Myocyte (in vitro differentiated cells): ENCODE measurements at regions not wholly inside any gene's neighbourhood (a gene's known extent, or its start where the extent isn't known, plus 50 kb on each side); places are given as distances from the start of the nearest gene placed in this dataset.
"Not testable (repeated sequence)": the region's sequence is repeated elsewhere in the genome, so short reads cannot be mapped to it uniquely, and the experiment has no call there.

Source experiments
- DNase-seq: peaks from one replicate; pipeline ENCODE4 v3.0.0-alpha.2; 2012; ENCODE audit warnings: low read depth

DNA sequence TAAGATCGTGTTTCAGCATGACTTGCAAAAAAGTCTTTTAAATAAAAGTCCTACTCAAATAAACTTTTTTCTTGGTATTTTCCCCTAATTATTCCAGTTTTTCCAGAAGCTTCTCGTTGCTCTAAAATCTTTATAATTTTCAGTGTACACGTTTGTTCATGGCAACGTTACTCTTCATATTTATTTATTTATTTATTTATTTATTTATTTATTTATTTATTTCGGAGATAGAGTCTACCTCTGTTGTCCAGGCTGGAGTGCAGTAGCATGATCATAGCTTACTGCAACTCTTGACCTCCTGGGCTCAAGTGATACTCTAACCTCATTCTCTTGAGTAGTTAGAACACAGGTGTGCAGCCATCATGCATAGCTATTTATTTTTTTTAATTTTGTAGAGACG is 438.3 kb upstream of the MDGA2 start:
- no peak for DNase-seq

DNA sequence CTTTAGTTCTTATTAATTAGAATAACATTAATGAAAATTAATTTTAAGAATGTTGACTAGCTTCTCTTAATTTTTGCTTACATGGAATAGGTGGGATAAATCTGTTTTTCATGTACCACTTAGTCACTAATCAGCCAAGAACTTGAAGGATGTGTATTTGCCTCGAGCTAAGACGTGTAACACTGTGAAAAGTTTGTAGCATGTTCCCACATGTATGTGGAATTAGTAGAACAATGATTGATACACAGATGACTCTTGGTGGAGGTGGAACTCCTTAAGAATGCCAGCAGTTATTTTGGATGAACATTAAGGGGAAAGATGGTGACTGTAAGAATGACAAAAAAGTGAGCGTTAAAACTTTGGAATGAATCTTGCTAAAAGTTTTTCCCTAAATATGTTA is 435.7 kb upstream of the MDGA2 start:
- no peak for DNase-seq

GRCh38 chr14:48107646-48108045 is 432.2 kb upstream of the MDGA2 start:
- DNase-seq = no peak

DNA sequence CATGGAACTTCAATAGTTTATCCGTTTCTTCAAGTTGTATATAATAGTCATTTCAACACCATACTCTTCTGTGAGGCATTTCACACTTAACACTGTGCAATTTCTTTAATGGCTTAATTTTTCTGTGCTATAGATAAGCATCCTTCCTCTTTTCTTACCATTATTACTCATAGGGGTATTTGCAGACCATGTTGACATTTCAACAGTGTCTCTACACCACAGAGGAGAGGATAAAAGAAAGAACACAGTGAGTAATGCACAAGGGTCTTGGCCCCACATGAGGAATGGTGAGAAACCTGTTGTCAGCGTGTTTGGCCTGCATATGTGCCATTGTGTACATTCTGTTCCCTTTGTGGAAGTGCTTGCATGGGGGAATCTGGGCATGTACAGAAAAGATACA is 421.5 kb upstream of the MDGA2 start:
- DNase-seq = no peak

DNA sequence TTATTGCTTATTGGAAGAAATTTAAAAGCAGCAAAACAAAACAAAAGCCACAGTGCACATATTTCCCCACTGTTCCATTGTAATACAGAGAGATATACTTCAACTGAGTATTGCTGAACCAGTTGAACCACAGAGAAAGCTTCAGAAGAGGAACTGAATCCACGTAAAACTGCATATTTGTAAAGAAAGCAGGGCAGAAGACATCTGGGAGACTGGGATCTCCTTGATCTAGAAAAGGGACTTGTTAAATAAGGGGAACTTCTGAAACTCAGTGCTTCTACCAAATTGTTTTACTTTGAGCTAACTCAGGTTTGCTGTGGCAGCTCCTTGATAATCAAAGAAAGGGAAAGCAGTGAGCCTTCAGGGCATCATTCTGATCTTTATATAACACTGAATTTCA is 411.1 kb upstream of the MDGA2 start:
- no peak for DNase-seq

DNA sequence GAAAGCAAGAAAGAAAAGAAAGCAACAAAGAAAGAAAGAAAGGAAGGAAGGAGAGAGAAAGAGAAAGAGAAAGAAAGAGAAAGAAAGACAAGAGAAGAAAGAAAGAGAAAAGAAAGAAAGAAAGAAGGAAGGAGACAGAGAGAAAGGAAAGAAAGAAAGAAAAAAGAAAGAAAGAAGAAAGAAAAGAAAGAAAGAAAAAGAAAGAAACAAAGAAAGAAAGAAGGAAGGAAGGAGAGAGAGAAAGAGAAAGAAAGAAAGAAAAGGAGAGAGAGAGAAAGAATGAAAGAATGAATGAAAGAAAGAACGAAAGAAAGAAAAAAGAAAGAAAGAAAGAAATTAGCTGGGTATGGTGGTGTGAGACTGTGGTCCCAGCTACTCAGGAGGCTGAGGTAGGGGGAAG is 400.1 kb upstream of the MDGA2 start:
- DNase-seq = no peak

GRCh38 chr14:48052973-48053372 is 377.6 kb upstream of the MDGA2 start:
- no peak for DNase-seq

DNA sequence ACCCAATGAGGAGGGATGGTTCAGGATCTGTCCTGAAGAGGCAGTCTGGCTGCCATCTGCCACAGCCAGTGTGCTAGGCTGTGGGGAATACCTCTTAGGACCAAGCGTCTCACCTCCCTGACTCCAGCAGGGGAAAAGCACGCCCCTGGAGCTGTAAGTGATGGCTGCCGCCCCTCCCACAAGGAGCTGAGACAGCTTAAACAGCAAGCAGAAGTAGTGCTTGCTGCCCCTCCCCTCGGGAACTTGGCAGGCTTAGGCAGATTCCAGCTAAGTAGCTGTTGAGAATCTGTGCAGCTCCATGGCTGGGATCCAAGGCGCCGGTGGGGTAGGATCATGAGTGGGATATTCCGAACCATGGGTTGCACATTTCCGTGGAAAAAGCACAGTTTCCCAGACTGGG is 360.4 kb upstream of the MDGA2 start:
- DNase-seq = no peak

DNA sequence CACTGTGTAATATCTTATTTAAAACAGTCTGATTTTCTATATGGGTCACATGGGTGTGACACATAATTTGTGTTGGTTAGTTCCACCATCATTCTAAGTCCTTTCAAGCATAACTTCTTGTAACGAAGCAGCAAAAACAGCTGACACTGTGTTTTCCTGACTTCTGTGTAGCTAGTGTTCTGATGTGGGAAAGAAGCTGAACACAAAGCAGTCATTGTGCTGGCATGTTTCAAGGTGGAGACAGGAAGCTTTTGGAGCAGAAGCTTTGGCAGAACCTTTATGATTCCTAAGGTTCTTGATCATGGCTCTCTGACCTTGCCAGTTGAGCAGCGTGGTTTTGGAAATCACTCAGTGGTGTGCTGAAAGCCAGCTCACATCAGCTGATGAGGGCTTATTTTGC is 351.7 kb upstream of the MDGA2 start:
- no peak for DNase-seq

DNA sequence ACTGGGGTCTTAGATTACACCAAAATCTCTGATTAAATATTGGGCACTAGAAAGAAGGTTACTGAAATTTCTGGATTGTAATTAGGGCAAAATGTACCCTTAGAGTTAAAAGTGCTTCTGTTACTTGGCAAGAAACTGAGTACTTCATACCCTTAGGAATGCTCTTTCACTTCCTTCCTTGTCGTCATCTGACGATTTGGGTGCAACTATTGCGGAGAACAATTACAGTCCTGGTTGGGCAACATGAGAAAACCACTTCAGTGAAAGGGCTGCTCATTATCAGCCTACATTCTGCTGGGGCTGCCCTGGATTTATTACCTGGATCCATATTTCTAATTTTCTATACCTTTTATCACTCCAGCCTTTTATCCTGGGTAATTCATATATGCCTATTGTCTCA is 348.5 kb upstream of the MDGA2 start:
- no peak for DNase-seq

DNA sequence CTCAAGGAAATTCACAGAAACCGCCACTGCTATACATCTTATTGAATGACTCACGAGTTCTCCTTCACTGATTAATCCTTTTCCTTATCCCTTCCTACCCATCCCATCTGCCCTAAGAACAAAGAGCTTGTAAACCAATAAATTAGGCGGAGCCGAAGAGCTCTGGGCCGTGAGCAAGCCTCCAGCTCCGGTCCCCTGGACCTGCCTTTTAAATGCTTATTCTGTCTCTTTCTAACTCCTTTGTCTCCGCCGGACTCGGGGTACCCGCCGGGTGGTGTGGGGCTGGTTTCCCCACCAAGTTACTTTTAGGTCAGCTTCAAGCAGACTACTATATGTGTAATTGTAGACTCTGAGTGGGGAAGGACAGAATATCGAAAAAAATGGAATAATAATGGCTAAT is 336.1 kb upstream of the MDGA2 start:
- not testable (repeated sequence) for DNase-seq

- no peak for DNase-seq
These were observed 333.2 kb upstream of the MDGA2 start for GRCh38 chr14:48008646-48009045.

DNA sequence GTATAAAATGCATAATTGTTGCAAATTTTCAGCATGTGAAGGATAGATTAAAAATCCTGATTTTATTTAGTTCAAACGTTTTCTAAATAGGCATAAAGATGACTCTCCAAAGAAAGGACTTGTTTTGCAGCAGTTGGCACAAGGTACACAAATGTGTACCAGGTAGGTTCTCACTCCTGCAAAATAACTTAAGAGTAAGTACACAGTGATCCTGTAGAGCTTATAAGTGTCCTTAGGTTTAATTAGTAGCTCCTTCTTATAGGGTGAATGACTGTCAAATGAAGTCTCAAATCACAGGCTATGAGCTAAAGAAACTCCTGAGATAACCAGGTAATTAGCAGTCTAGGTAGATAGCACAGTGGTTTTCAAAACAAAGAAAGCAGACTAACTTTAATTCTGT is 330.6 kb upstream of the MDGA2 start:
- no peak for DNase-seq

GRCh38 chr14:47993883-47994282 is 318.5 kb upstream of the MDGA2 start:
- DNase-seq = no peak

- no peak for DNase-seq
These were observed 312.8 kb upstream of the MDGA2 start for GRCh38 chr14:47988175-47988574.

DNA sequence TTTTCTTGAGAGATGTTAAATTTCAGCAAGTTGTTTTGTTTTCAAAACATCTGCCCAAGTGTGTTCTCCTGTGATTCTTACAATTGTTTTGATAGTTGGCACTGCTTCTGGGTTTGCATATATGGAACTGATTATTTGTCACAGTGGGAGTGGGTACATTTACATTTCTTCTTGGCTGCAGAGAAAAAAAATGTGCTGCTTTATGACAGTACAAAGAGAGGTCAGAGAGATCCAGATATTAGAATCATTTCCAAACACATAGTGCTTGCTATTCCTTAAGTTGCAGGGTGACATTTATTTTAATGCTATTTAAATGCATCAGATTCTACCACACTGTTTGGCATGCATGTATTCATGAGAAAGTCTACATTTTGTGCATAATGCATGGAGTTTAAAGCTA is 303.5 kb upstream of the MDGA2 start:
- no peak for DNase-seq

DNA sequence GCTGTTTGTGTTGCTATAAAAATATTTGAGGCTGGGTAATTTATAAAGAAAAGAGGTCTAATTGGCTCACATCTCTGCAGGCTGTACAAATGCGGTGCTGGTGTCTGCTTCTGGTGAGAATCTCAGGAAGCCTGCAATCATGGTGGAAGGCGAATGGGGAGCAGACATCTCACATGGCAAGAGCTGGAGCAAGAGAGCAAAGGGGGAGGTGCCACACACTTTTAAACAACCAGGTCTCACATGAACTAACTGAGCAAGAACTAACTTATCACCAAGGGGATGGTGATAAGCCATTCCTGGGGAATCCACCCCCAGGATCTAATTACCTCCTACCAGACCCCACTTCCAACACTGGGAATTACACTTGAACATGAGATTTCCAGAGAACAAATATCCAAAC is 300.7 kb upstream of the MDGA2 start:
- no peak for DNase-seq

- DNase-seq = no peak
These were observed 290.8 kb upstream of the MDGA2 start for GRCh38 chr14:47966076-47966810.

- no peak for DNase-seq
These were observed 286.2 kb upstream of the MDGA2 start for GRCh38 chr14:47961634-47962033.

GRCh38 chr14:47959740-47960139 is 284.3 kb upstream of the MDGA2 start:
- DNase-seq = no peak

GRCh38 chr14:47949006-47949405 is 273.6 kb upstream of the MDGA2 start:
- no peak for DNase-seq

- no peak for DNase-seq
These were observed 259.9 kb upstream of the MDGA2 start for GRCh38 chr14:47935332-47935731.

DNA sequence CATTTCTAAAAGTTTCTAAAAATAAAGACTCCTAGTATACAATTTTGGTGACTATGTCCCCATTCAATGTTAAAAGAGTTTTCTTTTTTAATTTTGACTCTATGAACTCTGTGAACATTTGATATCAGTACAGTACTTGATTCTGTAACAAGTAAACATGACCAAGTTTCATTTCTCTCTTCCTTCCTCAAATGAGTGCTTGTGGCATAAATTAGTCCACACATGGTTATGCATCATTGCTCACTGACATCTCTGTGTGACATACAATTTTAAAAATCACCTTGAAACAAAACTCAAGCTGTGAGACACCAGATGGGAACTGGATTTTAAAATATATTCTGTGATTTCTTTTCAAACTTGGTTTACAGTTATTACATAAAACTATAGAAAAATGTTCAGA is 253.9 kb upstream of the MDGA2 start:
- DNase-seq = no peak

DNA sequence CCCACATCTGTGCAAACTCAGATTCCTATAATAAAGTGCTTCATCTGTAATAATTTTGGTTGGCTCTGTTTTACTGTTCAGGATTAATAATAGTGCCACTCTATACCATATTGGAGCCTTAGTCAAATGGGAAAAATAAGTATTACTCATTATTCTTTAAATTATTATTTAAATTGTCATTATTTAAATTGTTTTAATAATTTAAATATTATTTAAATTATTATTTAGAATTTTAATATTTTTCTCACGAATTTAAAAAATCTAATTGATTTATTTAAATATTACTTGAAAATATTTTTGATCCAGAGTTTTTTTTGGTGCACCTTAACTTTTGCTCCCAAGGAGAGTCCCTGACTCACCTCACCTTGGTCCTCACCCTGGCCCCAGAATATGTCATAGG is 245.7 kb upstream of the MDGA2 start:
- no peak for DNase-seq
